ENCODE measurements at regions not wholly inside any gene's neighbourhood (a gene's known extent, or its start where the extent isn't known, plus 50 kb on each side); places are given as distances from the start of the nearest gene placed in this dataset.

- DNase-seq (ENCODE audit: low spot score), result no peak
- 73% methylated on average over 2 of the region's 2 CpGs for WGBS
- Histone ChIP-seq H3K36me3 (no peaks in the 10 kb centered on the region), H3K4me1 (replicated peaks) (no peaks in the 10 kb centered on the region), H3K27me3 (replicated peaks; ENCODE audit: insufficient read depth) (no peaks in the 10 kb centered on the region), H3K4me3 (no peak overlapping the region), H3K9me3 (no peaks in the 10 kb centered on the region), H3K27ac (no peak overlapping the region)
- TF ChIP-seq CTCF (IDR thresholded peaks at IDR 0.05), result no peak
- TF ChIP-seq POLR2AphosphoS5 (IDR thresholded peaks at IDR 0.05), result no peak
- TF ChIP-seq POLR2A (IDR thresholded peaks at IDR 0.05), result no peak
- intact Hi-C loops (cut with DNase I), result no loop called here
Observed at GRCh38 chr13:63198071-63198470, 1782.4 kb upstream of the PCDH20 start.

- H3K4me1 ChIP-seq (replicated peaks), result no peaks in the 10 kb centered on the region
- H3K27me3 ChIP-seq (replicated peaks; ENCODE audit: insufficient read depth), result no peaks in the 10 kb centered on the region
- H3K27ac ChIP-seq, result no peak overlapping the region
- H3K9me3 ChIP-seq, result no peaks in the 10 kb centered on the region
- no peaks in the 10 kb centered on the region for H3K36me3 ChIP-seq
- TF ChIP-seq POLR2AphosphoS5 (IDR thresholded peaks at IDR 0.05) (no peak), POLR2A (IDR thresholded peaks at IDR 0.05) (no peak), CTCF (IDR thresholded peaks at IDR 0.05) (no peak)
- intact Hi-C loops (cut with DNase I), result no loop called here
- WGBS, result 87% methylated on average over 1 of the region's 1 CpG
- no peak overlapping the region for H3K4me3 ChIP-seq
- no peak for DNase-seq (ENCODE audit: low spot score)
Observed at GRCh38 chr13:63195726-63196125, 1780.1 kb upstream of the PCDH20 start.

- Histone ChIP-seq H3K9me3 (no peaks in the 10 kb centered on the region), H3K4me1 (replicated peaks) (no peaks in the 10 kb centered on the region), H3K27me3 (replicated peaks; ENCODE audit: insufficient read depth) (no peaks in the 10 kb centered on the region), H3K27ac (no peak overlapping the region), H3K4me3 (no peak overlapping the region), H3K36me3 (no peaks in the 10 kb centered on the region)
- no peak for TF ChIP-seq POLR2A (IDR thresholded peaks at IDR 0.05)
- TF ChIP-seq POLR2AphosphoS5 (IDR thresholded peaks at IDR 0.05), result no peak
- TF ChIP-seq CTCF (IDR thresholded peaks at IDR 0.05), result no peak
- intact Hi-C loops (cut with DNase I), result no loop called here
- DNase-seq (ENCODE audit: low spot score), result no peak
- WGBS, result 91% methylated on average over 5 of the region's 5 CpGs
Observed at GRCh38 chr13:63190742-63191141, 1775.1 kb upstream of the PCDH20 start.

GRCh38 chr13:63190219-63190618 lies 1774.6 kb upstream of the PCDH20 start:
- Histone ChIP-seq H3K27me3 (replicated peaks; ENCODE audit: insufficient read depth) (no peaks in the 10 kb centered on the region), H3K36me3 (no peaks in the 10 kb centered on the region), H3K27ac (no peak overlapping the region), H3K4me3 (no peak overlapping the region), H3K9me3 (no peaks in the 10 kb centered on the region), H3K4me1 (replicated peaks) (no peaks in the 10 kb centered on the region)
- DNase-seq (ENCODE audit: low spot score), result no peak
- intact Hi-C loops (cut with DNase I), result no loop called here
- TF ChIP-seq CTCF (IDR thresholded peaks at IDR 0.05), result no peak
- TF ChIP-seq POLR2AphosphoS5 (IDR thresholded peaks at IDR 0.05), result no peak
- no peak for TF ChIP-seq POLR2A (IDR thresholded peaks at IDR 0.05)
- WGBS, result 52% methylated on average over 2 of the region's 2 CpGs

- no peaks in the 10 kb centered on the region for H3K9me3 ChIP-seq
- H3K27ac ChIP-seq, result no peak overlapping the region
- WGBS, result 91% methylated on average over 9 of the region's 9 CpGs
- no peaks in the 10 kb centered on the region for H3K4me1 ChIP-seq (replicated peaks)
- no peaks in the 10 kb centered on the region for H3K36me3 ChIP-seq
- H3K27me3 ChIP-seq (replicated peaks; ENCODE audit: insufficient read depth), result no peaks in the 10 kb centered on the region
- H3K4me3 ChIP-seq, result no peak overlapping the region
- TF ChIP-seq CTCF (IDR thresholded peaks at IDR 0.05), result no peak
- no peak for TF ChIP-seq POLR2AphosphoS5 (IDR thresholded peaks at IDR 0.05)
- no peak for TF ChIP-seq POLR2A (IDR thresholded peaks at IDR 0.05)
- intact Hi-C loops (cut with DNase I), result no loop called here
- no peak for DNase-seq (ENCODE audit: low spot score)
Observed at GRCh38 chr13:63189712-63190111, 1774.1 kb upstream of the PCDH20 start.

Measured in prostate gland (tissue), 2 donors.